Left lobe of liver (tissue), 2 donors: ENCODE measurements at regions not wholly inside any gene's neighbourhood (a gene's known extent, or its start where the extent isn't known, plus 50 kb on each side); places are given as distances from the start of the nearest gene placed in this dataset.
"Not testable (repeated sequence)": the region's sequence is repeated elsewhere in the genome, so short reads cannot be mapped to it uniquely, and the experiment has no call there.

Experiments used
- ATAC-seq: fragments of 200-7000 bp; cut with Tn5 transposase; one replicate; pipeline ENCODE4 v1.9.1; 2020; ENCODE audit warnings: mild to moderate bottlenecking, moderate library complexity
- DNase-seq: peaks from one replicate; pipeline ENCODE4 v3.0.0-alpha.2; 2020; ENCODE audit warnings: low spot score
- donor health status: DM: no; HTN: no; CAD: no; lungs with moderate emphysema.
- donor health status: DM: no; HTN: yes; CAD: no.

DNA sequence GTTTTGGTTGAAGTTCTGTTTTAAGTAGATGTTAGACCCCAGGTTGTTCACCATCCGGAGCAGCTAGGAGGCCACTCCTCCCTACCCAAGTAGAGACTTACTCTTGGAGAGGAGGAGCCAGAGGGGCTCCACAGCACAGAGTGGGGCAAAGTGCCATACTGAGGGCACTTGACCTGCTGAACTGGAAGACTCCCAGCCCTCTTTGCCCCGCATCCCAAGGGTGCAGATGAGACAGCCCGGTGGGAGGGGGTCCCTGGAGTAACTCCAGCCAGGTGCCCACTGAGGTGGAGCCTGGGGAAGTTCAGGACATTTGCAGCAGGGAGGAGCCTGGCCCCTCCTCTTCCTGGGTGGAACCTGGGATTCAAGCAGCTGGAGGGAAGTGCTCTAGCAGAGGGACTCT is 102.1 kb upstream of the GPR6 start:
- ATAC-seq (no peak), DNase-seq (no peak)

DNA sequence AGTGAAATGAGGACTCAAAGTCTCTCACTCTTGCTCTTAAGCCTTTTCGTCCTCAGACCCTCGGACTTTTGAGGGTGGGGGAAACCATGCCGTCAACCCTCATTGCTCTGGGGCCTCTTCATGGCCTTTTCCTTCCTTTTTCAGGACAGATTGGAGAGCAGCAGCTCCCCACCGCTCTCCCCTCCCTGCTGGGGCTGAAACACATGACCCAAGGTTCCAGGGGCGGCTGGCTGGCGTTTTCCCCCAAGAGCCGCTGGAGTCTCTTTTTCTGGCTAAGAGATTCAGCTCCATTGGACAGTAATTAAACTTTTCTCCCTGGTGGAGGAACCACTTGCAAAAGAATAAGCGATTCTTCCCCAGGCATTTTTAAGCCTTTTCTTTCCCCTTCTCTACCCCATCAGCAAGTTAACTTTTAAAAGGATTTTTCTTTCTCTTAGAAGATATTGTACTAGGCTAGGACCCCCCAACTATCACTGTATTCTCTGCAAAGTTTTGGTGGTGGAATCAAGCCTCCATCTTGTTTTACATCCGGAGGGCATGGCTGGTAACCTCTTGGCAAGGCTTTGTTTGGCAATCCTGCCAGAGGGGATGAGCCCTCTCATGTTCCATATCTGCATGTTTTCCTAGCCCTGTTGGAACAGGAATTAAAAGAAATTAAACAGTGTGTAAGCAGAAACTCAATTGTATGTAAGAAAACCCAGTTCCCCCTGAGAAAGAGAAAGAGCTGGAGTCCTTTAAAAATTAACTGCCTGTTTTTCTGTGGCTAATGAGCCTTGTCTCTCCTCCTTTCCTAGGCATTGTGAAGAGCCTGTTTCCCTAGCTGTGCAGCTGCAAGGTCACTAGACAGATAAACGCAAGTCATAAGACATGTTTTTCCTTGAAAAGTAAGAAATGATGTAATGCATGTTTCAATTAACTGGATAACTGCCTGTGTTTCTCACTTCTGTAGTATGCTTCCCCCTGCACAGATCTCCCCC is 100.8 kb upstream of the GPR6 start:
- no peak for ATAC-seq
- no peak for DNase-seq

DNA sequence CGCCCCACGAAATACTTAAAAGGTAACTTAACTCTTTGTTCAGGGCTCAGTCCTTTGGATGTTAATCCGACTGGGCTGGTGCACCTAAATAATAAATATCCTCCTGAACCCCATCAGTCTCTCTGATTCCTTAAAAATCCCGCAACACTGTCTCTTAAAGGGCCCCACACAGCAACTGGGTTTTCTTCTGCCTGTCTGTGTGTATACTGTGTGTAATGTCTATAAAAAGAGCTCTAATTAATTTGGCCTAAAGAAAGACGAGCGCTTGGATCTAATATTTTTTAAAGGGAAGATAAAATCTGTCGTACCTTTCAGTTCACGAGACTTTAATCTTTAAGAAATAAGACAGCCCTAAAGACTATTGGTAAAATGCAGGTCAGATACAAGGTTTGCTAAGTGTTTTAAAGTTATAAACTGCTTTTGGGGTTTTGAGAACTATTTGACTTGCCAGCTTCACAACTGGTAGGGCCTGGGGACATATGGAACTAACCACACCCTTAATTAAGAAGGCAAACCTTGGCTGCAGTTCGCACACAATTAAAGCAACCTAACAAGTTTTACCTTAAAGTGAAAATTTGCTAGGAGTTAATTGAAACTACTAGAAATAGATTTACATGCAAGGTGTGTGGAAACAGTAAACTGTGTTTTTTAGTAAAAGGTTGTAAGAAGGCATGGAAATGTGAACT is 100.0 kb upstream of the GPR6 start:
- not testable (repeated sequence) for ATAC-seq, DNase-seq

DNA sequence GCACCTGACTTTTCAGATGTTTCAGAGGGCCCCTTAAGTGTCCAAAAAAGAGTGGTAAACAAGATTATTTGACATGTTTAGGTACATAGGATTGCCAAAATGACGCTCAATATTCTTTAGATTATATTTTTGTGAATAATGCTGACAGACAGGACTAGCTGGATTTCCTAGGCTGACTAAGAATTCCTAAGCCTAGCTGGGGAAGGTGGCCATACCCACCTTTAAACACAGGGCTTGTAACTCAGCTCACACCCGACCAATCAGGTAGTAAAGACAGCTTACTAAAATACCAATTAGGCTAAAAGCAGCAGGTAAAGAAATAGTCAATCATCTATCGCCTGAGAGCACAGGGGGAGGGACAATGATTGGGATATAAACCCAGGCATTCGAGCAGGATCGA is 99.0 kb upstream of the GPR6 start:
- not testable (repeated sequence) for ATAC-seq, DNase-seq

DNA sequence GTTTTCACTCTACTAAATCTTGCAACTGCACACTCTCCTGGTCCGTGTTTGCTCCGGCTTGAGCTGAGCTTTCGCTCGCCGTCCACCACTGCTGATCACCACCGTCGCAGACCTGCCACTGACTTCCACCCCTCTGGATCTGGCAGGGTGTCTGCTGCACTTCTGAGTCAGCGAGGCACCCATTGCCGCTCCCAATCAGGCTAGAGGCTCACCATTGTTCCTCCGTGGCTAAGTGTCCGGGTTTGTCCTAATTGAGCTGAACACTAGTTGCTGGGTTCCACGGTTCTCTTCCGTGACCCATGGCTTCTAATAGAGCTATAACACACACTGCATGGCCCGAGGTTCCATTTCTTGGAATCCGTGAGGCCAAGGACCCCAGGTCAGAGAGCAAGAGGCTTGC is 98.6 kb upstream of the GPR6 start:
- no peak for ATAC-seq

DNA sequence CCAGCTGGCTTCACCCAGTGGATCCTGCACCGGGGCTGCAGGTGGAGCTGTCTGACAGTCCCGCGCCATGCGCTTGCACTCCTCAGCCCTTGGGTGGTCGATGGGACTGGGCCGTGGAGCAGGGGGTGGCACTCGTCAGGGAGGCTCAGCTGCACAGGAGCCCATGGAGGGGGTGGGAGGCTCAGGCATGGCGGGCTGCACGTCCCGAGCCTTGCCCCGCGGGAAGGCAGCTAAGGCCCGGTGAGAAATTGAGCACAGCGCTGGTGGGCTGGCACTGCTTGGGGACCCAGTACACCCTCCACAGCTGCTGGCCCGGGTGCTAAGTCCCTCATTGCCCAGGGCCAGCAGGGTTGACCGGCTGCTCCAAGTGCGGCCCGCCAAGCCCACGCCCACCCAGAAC is 97.0 kb upstream of the GPR6 start:
- DNase-seq, ATAC-seq: not testable (repeated sequence)

More for the DNA sequence above, 98.6 kb upstream of the GPR6 start:
- DNase-seq: no peak

DNA sequence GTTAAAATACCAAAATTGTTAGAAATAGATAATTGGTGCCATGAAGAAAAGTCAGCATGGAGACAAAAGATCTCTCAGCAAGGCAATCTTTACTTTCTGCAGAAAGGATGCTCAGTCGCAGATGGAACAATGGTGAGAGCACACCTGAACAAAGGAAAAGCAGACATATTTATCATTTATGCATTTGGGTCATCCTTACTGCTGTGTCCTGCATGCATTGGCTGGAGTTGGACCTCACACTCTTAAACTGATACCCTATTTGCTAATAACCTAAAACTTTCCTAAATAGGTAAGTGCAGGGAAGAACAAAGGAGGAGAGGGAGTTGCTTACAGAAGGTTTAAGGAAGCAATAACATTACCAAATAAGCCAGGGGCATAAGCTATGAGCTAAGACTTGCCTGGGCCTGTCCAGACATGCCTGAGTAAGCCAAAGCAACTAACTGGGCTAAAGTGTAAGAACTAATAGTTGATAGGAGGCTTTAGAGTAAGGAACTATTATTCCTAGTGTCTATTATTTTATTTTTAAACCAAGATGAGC is 96.1 kb upstream of the GPR6 start:
- not testable (repeated sequence) for ATAC-seq, DNase-seq

DNA sequence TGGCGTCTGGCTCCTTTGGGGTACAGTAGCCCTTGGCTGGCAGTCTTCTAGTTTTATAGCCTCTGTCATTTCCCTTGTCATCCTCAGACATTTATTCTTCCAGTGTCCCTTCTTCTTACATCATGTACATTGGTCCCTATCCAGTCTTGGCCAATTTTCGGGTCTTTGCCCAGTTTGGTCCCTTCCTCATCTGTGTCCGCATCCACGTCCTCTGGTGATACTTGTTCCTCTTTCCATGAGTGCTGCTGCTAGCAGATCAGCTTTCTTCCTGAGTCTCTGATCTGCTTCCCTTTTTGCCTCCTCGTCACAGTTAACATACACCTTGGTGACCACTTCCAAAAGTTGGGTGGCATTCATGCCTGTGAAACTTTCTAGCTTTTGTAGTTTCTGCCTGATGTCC is 86.2 kb upstream of the GPR6 start:
- ATAC-seq (peak; percentile 45), DNase-seq (no peak)

DNA sequence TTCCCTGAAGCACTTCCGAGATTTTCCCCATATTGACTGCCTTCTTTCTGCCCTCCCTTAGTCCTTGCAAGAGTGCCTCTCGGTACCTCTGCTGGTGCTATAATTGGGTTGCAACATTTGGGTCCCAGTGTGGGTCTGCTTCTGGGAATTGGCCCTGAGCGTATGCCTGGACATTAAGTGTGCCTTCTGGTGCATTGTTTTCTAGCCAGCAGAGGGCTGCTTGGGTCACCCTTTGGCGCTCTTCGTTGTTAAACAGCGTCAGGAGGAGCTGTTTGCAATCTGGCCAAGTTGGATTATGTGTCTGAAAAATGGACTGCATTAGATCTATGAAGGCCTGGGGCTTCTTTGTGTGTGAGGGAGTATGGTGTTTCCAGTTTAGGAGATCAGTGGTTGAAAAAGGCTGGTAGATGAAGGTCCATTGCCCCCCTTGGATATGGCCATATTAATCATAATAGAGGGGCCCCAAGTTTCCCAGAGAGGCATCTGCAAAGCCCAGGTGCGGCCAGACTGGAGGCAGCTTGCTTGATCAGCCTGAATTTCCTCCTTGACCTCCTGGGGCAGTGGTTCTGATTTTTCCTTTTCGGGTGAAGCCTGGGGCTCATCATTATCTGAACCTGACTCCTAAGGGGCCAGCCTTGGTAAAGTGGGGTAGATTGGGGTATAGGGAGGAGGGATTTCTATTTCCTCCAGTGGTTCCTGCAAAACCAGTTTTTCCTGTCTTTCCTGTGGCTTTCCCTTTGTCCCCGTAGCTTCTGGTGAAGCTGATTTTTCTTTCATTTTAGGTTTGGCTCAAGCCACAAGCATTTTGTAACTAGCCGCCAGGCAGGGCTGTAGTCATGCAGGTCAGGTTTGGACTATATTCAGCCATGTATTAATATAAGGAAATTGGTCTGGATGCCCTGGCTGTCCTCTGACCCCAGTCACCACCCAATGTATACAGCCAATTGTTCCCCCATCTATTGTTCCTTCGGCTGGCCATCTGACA is 85.4 kb upstream of the GPR6 start:
- no peak for DNase-seq
- ATAC-seq: peak; percentile 67

DNA sequence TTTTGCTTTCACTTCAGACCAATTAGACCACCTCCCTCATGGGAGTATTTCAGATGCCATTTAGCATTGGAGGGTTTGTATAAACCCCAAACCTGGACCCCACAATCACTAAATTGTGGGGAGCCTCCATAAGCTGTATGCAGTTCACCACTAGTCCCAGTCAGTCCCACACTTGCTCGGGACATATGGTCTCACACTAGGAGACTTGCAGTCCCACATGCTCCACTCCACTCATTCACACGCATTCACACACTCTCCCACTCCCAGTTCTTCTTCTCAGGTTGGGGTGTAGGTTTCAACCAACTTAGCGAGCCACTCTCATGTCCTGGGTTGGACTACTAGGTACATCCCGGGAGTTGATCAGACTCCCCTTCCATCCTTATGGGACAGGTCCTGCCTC is 84.5 kb upstream of the GPR6 start:
- DNase-seq (no peak), ATAC-seq (no peak)

DNA sequence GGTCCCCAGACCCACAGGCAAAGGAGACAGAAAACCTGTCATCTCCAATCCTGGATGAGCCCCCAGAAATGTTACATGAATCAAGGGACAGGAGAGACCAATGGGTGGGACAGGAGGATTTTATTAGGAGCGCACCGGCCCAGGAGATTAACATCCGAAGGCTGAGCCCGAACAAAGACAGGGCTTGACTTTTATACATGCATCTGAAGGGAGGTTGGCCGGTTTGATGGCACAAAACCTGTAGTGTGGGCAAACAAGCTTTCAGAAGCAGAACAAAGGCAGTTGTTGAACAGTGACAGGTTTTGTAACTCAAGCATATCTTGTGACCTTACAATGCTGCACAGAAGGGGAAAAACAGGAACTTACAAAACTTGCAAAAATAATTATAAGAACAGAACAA is 83.9 kb upstream of the GPR6 start:
- DNase-seq (no peak), ATAC-seq (no peak)

DNA sequence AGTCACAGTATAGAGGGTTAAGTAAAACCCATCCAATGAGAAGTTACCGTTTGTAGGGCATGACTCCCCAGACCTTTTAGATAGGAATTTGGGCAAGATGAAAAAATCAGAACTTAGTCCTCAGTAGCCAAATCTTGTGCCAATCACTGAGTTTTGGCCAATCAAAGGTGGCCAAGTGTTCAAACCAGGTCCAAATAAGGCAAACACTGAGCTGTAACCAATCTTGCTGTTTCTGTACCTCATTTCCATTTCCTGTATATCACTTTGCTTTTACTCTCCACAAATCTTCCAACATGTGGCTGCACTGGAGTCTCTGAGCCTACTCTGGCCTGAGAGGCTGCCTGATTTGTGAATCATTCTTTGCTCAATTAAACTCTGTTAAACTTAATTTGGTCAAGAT is 81.8 kb upstream of the GPR6 start:
- no peak for DNase-seq
- no peak for ATAC-seq

DNA sequence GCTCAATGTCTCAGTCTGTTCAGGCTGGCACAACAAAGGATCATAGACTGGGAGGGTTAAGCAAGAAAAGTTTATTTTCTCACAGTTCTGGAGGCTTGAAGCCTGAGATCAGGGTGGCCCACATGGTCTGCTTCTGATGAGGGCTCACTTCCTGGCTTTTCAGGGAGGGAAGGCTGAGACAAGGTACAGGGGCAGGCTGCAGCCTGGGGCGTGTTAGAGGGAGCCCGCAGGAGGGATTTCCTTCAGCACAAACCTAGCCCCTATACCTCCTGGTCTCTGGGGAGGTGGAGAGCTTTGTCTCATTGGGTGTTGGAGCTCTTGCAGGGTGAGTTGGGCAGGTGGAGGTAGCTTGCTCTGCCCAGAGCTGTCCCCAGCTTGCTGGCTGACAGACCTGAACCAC is 81.1 kb upstream of the GPR6 start:
- ATAC-seq: no peak
- DNase-seq: no peak

DNA sequence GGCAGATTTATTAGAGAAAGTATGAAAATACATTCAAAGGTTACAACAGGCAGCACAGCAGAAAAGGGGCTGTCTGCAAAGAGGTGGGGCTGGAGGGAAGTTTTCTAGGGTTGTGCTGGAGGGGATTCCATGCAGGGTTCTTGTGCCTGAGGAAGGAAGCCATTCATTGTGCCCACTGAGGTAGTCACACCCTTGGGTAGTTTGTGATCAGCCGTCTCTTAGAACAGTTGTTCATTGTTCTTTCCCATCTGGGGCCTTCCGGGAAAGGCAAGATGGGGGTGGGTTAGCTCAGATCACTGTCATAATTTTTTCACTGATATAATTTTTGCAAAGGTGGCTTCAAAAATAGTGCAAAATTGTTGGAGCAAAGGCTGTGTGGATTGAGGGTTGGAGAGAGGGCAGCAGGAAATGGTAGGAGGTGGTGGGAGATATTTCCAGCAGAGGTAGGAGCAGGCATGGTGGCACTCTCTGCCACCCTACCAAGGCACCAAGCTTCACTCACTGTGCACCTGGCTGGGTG is 80.5 kb upstream of the GPR6 start:
- DNase-seq: no peak
- ATAC-seq: no peak

DNA sequence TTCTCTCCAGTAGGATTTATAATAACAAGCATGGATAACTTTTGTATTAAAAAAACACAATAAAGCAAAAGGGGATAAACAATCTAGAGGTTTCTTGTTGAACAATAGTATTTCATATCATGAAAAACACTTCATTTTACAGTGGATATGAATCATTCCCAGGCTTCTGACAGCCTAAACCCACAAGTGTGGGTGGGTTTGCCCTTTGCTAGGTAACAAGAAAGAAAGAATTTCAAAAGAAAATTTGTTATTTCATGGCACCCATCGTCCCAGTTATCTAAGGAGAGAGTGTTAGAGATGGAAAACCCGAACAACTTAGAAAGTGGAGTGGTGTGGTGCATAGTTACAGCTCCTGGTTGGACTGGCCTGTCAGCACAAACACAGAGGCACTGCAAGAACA is 76.1 kb upstream of the GPR6 start:
- DNase-seq: no peak

DNA sequence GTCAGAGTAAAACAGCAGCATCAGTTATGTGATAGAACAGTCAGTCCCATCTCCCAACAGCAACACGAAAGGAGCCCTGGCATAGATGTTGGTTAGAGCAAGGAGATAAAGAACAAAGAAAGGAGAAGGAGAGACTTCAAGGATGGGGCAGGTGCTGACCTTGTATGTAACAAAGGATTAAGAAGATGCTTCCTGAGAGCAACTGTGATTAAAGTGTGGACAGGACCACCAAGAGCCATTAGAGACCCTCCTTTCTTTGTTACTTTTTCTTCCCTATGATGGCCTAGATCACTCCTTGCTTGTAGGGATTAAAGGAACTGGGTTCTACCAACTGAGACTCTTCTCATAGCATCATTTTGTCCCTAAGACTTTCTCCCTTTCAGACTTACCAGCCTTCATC is 75.2 kb upstream of the GPR6 start:
- ATAC-seq: no peak
- DNase-seq: no peak

More for the DNA sequence above, 76.1 kb upstream of the GPR6 start:
- no peak for ATAC-seq

DNA sequence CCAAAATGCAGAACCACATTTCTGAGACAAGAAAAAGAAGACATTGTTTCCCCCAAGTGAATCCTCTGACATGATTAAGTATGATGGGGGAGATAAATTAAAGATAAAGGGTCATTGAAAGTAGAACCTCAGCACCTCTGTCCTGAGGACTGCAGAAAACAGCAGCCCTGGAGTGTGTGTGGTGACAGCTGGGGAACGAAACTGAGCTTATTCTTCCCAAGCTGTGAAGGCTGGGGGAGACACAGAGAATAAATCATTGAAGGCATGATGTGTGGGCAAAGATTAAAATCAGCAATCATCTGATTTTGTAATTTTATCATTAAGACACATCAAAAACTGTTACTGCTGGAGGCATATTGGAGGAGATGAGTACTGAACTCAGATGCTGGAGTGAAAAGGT is 67.5 kb upstream of the GPR6 start:
- ATAC-seq (no peak), DNase-seq (no peak)

DNA sequence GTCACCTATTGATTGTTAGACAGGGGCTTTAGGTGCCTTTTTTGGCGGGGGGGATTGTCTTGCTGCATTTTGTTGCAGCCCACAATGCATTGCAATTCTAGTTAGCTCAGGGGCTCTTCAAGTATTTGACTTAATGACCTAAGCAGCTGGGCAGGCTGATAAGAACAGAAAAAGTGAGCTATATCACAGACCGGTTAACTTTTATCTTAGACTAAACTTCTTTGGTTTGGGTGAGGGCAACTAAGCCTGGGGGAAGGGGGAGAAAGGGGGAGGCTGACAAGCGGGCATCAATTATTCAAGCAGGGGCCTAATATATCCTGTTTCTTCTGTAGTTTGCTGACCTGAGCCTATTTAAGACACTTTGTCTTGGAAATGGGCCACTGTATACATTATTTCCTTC is 66.0 kb upstream of the GPR6 start:
- no peak for DNase-seq
- ATAC-seq: no peak

DNA sequence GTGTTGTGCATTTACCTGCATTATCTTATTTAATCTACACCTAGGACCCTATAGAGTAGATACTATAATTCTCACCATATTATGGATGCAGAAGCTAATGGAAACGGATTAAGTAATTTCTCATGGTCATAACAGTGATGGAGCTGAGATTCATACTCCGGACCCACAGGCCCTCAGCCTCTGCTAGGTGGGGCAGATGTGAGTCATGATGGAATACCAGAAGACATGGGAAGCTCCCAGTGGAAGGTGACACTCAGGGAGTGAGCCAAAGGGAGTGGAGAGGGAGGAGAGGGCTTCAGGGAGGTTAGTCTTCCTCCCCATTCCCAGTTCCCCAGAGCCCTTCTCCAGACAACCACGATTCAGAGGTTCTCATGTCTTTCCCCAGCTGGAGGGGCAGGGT is 65.2 kb upstream of the GPR6 start:
- DNase-seq (no peak), ATAC-seq (no peak)

DNA sequence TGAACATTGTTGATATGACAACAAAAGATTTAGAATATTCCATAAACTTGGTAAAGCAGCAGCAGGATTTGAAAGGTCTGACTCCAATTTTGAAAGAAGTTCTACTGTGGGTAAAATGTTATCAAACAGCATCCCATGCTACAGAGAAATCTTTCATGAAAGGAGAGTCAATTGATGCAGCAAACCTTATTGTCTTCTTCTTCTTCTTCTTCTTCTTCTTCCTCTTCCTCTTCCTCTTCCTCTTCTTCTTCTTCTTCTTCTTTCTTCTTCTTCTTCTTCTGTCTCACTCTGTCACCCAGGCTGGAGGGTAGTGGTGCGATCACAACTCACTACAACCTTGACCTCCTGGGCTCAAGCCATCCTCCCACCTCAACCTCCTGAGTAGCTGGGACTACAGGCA is 62.4 kb upstream of the GPR6 start:
- not testable (repeated sequence) for DNase-seq, ATAC-seq
